GM10266 (cell line): ENCODE measurements at regions not wholly inside any gene's neighbourhood (a gene's known extent, or its start where the extent isn't known, plus 50 kb on each side); places are given as distances from the start of the nearest gene placed in this dataset.

Experiments used
- DNase-seq: peaks from one replicate; pipeline ENCODE4 v3.0.0; 2012; ENCODE audit errors: extremely low spot score
- TF ChIP-seq, protein P1 (sequence below): IDR thresholded peaks from 2 replicates; pipeline ENCODE4 v1.5.1; 2012; ENCODE audit warnings: mild to moderate bottlenecking, low read depth; ENCODE audit not compliant: control insufficient read depth, insufficient read depth; ENCODE audit errors: missing control alignments

DNA sequence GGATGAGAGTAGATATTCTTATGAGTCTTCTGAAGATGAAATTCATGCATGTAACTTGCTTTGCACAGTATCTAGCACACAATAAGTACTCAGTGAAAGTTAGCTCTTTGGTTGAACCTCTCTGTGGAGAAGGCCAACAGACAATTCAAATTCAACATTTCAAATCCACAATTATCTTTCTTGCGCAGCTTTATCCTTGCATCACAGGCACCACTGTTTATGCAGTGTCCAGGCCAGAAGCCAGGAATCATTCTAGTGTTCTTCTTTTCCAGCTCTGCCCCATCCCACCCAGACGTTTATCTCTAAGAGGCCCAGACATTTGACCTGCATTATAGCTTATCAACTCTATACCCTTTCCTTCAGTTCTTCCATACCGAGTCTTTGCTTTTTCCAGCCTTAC is 254.7 kb upstream of the OBI1 start:
- TF ChIP-seq, protein P1, sequence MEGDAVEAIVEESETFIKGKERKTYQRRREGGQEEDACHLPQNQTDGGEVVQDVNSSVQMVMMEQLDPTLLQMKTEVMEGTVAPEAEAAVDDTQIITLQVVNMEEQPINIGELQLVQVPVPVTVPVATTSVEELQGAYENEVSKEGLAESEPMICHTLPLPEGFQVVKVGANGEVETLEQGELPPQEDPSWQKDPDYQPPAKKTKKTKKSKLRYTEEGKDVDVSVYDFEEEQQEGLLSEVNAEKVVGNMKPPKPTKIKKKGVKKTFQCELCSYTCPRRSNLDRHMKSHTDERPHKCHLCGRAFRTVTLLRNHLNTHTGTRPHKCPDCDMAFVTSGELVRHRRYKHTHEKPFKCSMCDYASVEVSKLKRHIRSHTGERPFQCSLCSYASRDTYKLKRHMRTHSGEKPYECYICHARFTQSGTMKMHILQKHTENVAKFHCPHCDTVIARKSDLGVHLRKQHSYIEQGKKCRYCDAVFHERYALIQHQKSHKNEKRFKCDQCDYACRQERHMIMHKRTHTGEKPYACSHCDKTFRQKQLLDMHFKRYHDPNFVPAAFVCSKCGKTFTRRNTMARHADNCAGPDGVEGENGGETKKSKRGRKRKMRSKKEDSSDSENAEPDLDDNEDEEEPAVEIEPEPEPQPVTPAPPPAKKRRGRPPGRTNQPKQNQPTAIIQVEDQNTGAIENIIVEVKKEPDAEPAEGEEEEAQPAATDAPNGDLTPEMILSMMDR, result no peak
- DNase-seq, result no peak

DNA sequence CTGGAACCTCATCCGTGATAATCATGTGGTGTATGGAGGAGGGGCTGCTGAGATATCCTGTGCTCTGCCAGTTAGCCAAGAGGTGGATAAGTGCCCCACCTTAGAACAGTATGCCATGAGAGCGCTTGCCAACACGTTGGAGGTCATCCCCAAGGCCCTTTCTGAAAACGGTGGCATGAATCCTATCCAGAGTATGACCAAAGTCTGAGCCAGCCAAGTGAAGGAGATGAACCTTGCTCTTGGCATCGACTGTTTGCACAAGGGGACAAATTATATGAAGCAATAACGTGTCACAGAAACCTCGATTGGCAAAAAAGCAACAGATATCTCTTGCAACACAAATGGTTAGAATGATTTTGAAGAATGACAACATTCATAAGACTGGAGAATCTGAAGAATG is 251.2 kb upstream of the OBI1 start:
- DNase-seq, result no peak
- TF ChIP-seq, protein P1, result no peak

DNA sequence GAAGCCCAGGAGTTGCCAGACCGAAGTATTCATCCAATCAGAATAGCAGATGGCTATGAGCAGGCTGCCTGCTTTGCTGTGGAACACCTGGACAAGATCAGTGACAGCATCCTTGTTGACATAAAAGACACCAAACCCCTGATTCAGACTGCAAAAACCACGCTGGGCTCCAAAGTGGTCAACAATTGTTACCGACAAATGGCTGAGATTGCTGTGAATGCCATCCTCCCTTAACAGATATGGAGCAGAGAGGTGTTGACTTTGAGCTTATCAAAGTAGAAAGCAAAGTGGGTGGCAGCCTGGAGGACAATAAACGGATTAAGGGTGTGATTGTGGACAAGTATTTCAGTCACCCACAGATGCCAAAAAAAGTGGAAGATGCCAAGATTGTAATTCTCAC is 250.3 kb upstream of the OBI1 start:
- DNase-seq, result no peak
- TF ChIP-seq, protein P1, result no peak

DNA sequence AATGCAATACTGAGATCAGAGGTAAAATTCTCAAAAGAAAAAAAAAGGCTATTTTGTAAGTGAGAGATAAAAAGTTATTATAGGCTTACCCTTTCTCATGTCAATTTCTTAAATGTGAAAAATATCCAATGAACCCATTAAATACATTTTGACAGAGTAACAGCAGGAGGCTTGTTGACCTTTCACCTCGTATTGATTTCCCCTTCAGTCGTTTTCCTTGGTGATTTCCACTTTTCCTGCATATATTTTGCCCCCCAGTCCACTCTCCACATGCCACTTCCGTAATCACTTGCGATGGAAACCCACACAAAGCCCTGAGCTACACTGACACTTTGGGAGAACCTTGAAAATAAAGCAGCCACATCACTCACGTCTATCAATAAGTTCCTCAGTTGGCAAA is 248.1 kb upstream of the OBI1 start:
- DNase-seq, result no peak
- TF ChIP-seq, protein P1, result no peak

DNA sequence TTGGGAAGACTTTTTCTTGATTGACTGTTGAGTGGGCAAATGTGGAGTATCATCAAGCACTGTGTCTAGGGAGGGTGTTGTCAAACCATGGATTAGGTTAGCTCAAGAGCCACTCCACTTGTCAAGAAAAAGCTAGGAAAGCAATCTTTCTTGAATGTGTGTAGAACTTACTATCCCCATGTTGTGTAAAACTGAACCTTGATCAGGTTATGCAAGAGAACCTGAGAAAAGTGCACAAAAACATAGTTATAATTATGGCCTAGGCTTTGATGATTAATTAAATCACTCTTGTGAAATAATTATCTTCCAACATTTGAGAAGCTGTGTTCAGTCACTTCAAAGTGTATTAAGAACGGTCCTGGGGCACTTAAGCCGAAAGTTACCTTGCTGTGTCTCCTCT is 238.2 kb upstream of the OBI1 start:
- TF ChIP-seq, protein P1, result no peak

DNA sequence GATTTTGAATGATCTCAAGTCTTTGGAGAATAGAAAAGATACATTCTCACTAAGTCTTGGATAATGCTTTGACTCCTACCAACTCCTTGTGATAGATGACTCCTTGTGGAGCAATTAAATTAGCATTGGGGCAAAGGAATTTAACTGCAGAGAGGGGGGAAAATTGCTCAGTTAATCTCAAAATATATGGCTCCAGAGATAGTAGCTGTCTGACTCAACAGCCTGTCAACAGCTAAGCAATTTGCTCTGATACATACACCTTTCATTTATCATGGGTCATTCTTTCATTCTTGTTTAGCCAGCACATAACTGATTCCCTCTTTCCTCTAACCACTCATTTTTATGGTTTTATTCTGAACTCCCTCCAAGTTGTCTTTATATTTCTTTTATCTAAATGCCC is 225.6 kb upstream of the OBI1 start:
- no peak for DNase-seq
- TF ChIP-seq, protein P1, result no peak

More for the DNA sequence above, 238.2 kb upstream of the OBI1 start:
- DNase-seq, result no peak

DNA sequence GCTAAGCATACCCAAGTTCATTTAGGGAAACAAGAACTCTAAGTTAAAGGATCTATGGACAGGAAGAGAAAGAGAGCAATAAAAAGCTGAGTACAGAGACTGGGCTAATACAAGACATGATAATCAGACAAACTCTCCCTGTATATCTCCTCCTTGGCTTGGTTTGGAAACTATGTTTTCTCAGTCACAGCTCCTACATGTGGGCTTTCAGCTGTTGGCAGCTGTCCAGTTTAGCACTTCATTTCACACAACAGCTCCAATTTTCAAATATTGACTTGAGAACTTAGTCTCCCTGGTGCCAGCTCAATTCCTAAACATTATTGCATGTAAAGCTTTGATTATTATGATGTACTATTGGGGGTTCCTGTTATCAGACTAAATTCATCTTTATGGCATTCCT is 222.8 kb upstream of the OBI1 start:
- TF ChIP-seq, protein P1, result no peak
- DNase-seq, result no peak

DNA sequence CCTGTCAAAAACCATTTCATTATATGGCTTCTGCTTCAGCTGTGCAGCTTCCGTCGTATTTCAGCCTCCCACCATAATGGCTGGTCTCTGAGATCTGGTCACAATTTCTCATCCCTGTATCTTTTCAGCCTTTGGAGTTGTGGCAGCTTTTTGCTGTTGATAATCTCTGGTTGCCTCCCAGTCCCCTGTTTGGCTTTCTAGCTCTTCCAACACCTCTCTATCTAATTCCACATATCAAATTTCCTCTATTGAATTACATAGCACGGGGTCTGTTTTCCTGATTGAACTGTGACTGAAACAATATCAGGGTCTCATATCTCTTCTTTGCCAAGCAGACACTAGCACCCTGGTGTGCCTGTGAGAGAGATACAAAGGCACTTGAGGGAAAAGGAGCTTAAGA is 222.1 kb upstream of the OBI1 start:
- TF ChIP-seq, protein P1, result no peak
- no peak for DNase-seq
